ENCODE measurements at regions not wholly inside any gene's neighbourhood (a gene's known extent, or its start where the extent isn't known, plus 50 kb on each side); places are given as distances from the start of the nearest gene placed in this dataset.

- no peak for DNase-seq (ENCODE audit: low read depth in 2 of 2)
These were observed 455.0 kb downstream of the PCNX1 start for GRCh38 chr14:71362282-71362681.

DNA sequence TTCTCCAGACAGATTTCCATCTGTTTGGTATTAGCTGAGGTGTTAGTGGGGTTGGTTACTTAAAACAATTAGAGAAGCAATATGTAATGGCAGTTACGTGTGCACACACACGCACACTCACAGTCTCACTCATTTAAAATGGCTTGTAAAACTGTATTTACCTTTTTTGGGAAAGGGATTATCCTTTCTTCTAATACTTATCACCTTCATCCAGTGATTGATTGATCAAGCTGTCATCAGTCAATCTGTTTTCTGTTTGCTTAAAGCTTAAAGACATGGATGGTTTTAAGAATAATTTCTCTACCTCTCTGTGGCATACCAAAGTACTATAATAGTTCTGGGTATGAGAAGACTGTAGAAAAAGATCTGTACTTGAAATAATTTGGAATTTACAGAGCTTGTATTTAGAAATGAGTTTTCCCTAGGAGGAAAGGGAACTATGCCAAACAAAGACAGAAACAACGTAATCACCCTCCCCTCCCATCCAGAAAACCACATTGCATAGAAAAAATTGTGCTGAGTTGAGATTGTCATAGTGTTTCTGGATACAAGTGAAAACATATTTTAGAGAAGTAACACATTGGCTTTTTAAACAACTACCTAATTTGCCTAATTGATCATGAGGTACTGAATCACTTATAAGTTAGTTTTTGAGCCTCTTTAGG is 455.8 kb downstream of the PCNX1 start:
- no peak for DNase-seq (ENCODE audit: low read depth in 2 of 2)

DNA sequence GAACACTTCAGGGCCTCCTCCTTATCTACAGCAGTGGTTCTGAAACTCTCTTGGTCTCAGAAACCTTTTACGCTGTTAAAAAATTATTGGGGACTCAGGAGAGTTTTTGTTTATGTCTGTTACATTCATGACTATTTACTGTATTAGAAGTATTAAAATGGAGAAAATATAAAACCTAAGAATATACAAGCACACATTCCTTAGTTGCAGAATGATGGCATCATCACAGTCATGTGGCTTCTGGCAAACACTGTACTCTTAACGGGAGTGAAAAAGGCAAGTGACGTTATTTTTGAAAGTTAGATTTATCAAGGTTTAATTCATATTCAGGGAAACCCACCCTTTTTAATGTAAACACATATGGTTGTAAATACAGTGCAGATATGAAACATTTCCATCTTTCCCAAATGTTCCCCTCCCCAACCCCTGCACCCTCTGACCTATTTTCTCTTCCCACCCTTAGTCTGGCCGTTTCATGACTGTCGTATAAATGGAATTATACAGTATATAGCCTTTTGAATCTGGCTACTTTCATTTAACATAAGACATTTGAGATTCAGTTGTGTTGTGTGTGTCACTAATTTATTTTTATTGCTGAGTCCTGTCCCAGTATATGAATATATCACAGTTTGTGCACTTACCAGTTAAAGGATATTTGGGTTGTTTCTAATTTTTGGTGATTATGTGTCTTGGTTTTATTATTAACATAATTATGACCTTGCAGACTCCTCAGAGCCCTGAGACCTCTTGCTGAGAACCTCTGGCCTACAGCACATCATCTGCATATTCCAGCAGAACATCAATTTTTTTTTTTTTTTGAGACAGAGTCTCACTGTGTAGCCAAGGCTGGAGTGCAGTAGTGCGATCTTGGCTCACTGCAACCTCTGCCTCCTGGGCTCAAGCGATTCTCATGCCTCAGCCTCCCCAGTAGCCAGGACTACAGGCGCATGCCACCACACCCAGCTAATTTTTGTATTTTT is 457.0 kb downstream of the PCNX1 start:
- no peak for DNase-seq (ENCODE audit: low read depth in 2 of 2)

- DNase-seq (ENCODE audit: low read depth in 2 of 2): no peak
These were observed 458.1 kb downstream of the PCNX1 start for GRCh38 chr14:71365361-71365760.

- no peak for DNase-seq (ENCODE audit: low read depth in 2 of 2)
These were observed 459.6 kb downstream of the PCNX1 start for GRCh38 chr14:71366861-71367260.

DNA sequence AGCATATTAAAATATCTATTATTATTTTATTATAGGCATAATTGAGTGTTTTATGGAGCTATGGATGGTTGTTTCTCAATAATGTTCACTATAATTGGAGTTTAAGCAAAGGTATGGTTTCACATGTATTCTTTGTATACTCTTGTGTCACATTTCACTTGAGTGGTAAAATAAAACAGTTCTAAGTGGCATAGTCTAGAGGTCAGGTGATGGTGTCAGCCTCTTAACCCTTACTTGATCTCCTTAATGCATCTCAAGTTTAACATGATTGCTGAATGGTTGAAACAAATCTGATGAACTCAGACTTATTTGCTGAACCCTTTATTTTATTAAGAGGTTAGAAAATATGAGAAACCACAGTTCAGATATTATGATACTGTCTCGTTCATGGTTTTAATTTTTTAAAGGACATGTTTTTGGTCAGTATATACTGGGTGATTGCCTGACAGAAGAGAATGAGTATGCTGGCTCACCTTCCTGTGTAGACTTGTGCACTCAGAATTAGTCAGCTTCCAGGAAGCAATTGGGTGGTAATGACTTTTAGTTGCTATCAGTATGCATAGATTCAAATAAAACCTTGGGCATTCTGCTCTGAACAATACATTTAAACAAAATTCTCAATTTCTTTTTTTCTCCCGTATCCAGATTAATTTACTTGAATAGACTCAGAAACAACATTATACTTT is 464.6 kb downstream of the PCNX1 start:
- DNase-seq (ENCODE audit: low read depth in 2 of 2): no peak

DNA sequence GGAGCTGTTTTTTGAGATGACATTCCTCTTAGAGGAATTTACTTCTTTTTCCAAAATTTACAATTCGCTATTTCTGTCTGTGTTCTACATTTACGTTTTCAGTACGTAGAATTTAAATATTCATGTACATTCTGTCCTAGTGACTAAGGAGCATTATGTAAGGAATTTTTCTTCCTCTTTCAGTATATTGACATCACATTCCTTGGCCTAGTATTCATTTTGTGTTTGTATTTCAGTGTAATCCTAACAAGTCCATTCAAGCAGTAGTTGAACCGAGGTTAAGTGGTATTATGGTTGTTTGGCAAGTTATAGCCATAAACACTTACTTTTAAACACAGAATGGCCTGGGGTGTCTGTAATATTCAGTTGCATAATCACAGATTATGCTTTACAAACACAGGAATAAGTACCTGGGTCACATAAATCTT is 465.2 kb downstream of the PCNX1 start:
- DNase-seq (ENCODE audit: low read depth in 2 of 2): no peak

DNA sequence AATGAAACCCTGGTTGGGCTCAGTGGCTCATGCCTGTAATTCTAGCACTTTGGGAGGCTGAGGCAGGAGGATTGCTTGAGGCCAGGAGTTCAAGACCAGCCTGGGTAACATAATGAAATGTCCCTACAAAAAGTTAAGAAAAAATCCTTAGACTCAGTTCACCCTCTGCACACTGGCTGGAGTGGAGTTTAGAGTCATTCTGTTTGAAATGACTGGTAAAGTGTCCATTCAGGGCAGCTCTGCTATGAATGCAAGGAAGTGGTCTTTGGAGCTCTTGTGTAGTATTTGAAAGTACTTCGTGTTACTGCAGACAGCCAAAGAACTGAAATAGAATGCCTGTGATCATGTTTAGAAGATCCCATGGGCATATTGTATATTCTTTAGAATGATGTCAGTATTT is 466.5 kb downstream of the PCNX1 start:
- no peak for DNase-seq (ENCODE audit: low read depth in 2 of 2)

GRCh38 chr14:71374989-71375388 is 467.7 kb downstream of the PCNX1 start:
- DNase-seq (ENCODE audit: low read depth in 2 of 2): no peak

- no peak for DNase-seq (ENCODE audit: low read depth in 2 of 2)
These were observed 469.8 kb downstream of the PCNX1 start for GRCh38 chr14:71377099-71377498.

- no peak for DNase-seq (ENCODE audit: low read depth in 2 of 2)
These were observed 473.0 kb downstream of the PCNX1 start for GRCh38 chr14:71380271-71380670.

DNA sequence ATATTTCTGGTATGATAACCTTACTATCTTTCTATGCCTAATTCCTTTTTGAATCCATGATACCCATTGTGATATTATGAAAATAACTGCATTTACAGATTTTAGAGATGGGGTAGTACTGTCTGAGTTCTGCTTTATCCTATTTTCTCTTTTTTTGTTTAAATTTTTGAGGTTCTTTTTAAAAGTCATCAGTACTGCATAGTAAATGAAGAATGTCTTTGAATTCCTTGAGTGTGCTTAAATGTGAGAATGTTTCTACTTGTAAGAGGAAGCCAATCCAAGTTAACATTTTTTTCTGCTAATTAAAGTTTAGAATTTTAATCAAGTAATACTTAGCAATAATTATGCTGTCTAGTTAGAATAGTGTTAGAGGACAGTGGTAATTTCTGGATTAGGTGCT is 474.6 kb downstream of the PCNX1 start:
- no peak for DNase-seq (ENCODE audit: low read depth in 2 of 2)

DNA sequence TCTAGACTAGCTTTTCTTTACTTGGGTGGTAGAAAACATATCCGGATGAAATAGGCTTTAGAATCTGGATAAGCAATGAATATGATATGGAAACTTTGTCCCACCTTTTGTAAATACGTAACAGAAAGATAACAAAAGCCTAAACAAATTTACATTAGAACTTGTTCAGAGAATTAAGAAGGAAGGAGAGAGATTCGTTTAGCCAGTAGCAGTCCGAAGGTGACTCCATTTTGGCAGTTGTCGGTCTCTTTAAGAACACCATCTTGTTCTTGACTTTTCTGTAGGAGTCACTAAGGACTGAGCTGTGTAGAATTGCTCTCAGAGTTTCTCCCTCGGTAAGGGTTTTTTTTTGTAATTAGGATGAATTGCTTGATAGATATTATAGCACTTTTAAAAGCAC is 475.1 kb downstream of the PCNX1 start:
- no peak for DNase-seq (ENCODE audit: low read depth in 2 of 2)

- no peak for DNase-seq (ENCODE audit: low read depth in 2 of 2)
These were observed 476.3 kb downstream of the PCNX1 start for GRCh38 chr14:71383510-71383909.

- DNase-seq (ENCODE audit: low read depth in 2 of 2): no peak
These were observed 477.0 kb downstream of the PCNX1 start for GRCh38 chr14:71384007-71384845.

DNA sequence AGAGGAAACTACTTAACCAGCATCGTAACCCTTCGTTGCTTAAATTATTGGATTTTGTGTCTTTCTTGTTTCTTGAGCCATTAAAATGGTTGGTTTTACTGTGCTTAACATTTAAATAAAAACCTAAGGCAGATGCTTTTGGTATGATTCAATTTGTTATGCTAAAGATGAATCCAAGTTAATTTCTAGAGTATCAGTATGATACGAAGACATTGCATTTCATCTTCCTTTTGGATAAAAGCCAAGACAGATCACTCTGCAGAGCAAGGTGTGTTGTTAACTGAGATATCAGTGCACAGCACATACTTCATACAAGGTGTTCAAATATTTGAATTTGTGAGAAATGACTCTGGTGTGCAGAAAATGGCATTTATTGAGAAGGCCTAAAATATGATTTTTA is 480.5 kb downstream of the PCNX1 start:
- no peak for DNase-seq (ENCODE audit: low read depth in 2 of 2)

DNA sequence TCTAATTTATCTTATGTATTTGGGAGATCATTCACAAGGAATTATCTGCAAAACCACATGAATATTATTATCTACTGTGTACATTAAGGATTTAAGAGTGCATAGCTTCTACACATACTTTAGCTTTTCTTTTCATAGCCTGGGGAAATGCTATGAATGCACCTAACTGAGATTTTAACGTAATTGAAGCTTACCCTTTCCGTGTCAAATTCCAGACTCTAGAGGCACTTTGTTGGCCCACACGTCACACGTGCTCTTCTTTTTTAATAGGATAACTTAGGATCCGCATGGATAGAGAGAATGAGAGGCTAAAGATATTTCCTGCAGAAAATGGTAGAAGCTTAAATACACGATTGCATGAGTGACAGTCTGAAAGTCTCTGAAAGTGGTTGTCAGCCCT is 481.1 kb downstream of the PCNX1 start:
- DNase-seq (ENCODE audit: low read depth in 2 of 2): no peak

DNA sequence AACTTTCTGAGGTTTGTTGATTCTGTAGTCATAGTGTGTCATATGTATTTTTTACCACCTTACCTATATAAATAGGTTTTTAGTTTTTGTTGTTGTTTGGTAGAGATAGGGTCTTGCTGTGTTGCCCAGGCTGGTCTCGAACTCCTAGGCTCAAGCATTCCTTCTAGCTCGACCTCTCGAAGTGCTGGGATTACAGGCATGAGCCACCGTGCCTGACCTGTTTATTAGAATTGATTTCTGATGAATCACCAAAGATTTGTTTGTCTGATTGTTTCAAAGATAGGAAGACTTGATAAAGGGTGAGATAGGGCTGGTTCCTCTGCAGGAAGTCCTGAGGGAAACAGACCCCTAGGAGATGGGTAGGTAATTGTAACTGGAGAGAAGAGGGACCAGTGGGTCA is 481.6 kb downstream of the PCNX1 start:
- no peak for DNase-seq (ENCODE audit: low read depth in 2 of 2)

DNA sequence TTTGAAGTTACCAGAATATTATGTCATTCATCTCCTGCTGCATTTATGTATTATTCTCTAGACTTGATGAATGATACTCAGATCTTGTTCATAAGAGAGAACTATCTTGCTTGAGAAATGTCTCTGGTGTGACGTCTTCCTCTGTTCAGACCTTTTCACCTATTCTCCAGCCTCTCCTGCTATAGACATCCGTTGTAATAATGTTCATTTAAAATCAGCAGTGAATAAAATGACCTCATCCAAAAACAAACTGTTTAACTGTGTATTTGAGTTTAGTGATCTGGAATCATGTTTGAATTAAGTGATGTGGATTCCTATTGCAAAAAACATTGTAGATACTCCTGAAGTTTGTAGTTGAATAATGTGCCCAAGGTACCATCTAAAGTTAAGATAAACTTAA is 487.1 kb downstream of the PCNX1 start:
- DNase-seq (ENCODE audit: low read depth in 2 of 2): no peak

GRCh38 chr14:71395151-71395604 is 487.9 kb downstream of the PCNX1 start:
- no peak for DNase-seq (ENCODE audit: low read depth in 2 of 2)

- DNase-seq (ENCODE audit: low read depth in 2 of 2): no peak
These were observed 488.4 kb downstream of the PCNX1 start for GRCh38 chr14:71395636-71396035.

All from stimulated activated CD4-positive, alpha-beta T cell treated with anti-CD3 and anti-CD28 coated beads, Interleukin-4, amount 100 ng/mL, for 48 hours (primary cell).